ENCODE measurements at regions not wholly inside any gene's neighbourhood (a gene's known extent, or its start where the extent isn't known, plus 50 kb on each side); places are given as distances from the start of the nearest gene placed in this dataset.

GRCh38 chr1:95304803-95305202 is 70.8 kb downstream of the RWDD3 start:
- TF ChIP-seq POLR2AphosphoS5 (IDR thresholded peaks at IDR 0.05; ENCODE audit: low read depth, low read length) = no peak
- no peak for TF ChIP-seq RFX5 (IDR thresholded peaks at IDR 0.05; ENCODE audit: borderline replicate concordance, low read depth, low read length)
- no peak for TF ChIP-seq RNF2 (IDR thresholded peaks at IDR 0.05; ENCODE audit: borderline replicate concordance, low read depth, low read length, missing control alignments, poor library complexity, severe bottlenecking)
- no peak for TF ChIP-seq E2F6 (IDR thresholded peaks at IDR 0.05)
- no peak for TF ChIP-seq KDM1A (IDR thresholded peaks at IDR 0.05; ENCODE audit: borderline replicate concordance, low read length)
- TF ChIP-seq USF2 (IDR thresholded peaks at IDR 0.05; ENCODE audit: low read length) = no peak
- no peak for TF ChIP-seq PHF8 (conservative IDR thresholded peaks at IDR 0.05; ENCODE audit: low read depth, low read length)
- no peak for TF ChIP-seq CTCF (IDR thresholded peaks at IDR 0.05; ENCODE audit: control extremely low read depth in 1 of 3, insufficient read depth in 1 of 3, low read depth in 1 of 3, low read length in 3 of 3)
- TF ChIP-seq MAX (IDR thresholded peaks at IDR 0.05) = no peak
- no peak for TF ChIP-seq HDAC2 (IDR thresholded peaks at IDR 0.05; ENCODE audit: borderline replicate concordance in 1 of 2, low read depth in 2 of 2, low read length in 2 of 2)
- no peak for TF ChIP-seq CREB1 (IDR thresholded peaks at IDR 0.05)
- no peak for TF ChIP-seq JUN (IDR thresholded peaks at IDR 0.05; ENCODE audit: low read depth, low read length)
- no peak for TF ChIP-seq ATF3 (IDR thresholded peaks at IDR 0.05; ENCODE audit: insufficient read depth, low read depth, low read length)

Data from H1 (cell line).